Breast epithelium (tissue), 4 donors: ENCODE measurements at regions not wholly inside any gene's neighbourhood (a gene's known extent, or its start where the extent isn't known, plus 50 kb on each side); places are given as distances from the start of the nearest gene placed in this dataset.

ENCODE experiments used
- DNase-seq, 2 donors: peaks; one replicate each; pipeline ENCODE4 v3.0.0-alpha.2; 2019; ENCODE audit warnings: low spot score in 2 of 2
- H3K27ac ChIP-seq, 2 donors: fragments of 200-600 bp; sonication (generic) in 1 of 2; one replicate each; pipeline ENCODE4 v1.5.1; 2016 to 2019; ENCODE audit warnings: mild to moderate bottlenecking in 1 of 2
- H3K27me3 ChIP-seq, 2 donors: fragments of 200-600 bp; sonication (generic) in 1 of 2; one replicate each; pipeline versions ENCODE4 v1.5.1 to v1.6.0; 2017 to 2019; ENCODE audit warnings: control low read depth in 1 of 2, mild to moderate bottlenecking in 1 of 2
- H3K36me3 ChIP-seq: fragments of 200-600 bp; one replicate; pipeline ENCODE4 v1.5.1; 2019
- H3K4me1 ChIP-seq, 2 donors: fragments of 200-600 bp; sonication (generic); one replicate each; pipeline ENCODE4 v1.5.1; 2016 to 2019; ENCODE audit warnings: control low read depth in 1 of 2
- H3K4me3 ChIP-seq, 3 donors: fragments of 200-600 bp; sonication (generic); 1 replicate in 2 of 3; 2 replicates in 1 of 3; pipeline ENCODE4 v1.5.1; 2016 to 2019; ENCODE audit warnings: mild to moderate bottlenecking in 3 of 3, moderate library complexity in 2 of 3
- H3K9me3 ChIP-seq, 2 donors: fragments of 200-600 bp; sonication (generic) in 1 of 2; one replicate each; pipeline ENCODE4 v1.5.1; 2016 to 2019; ENCODE audit warnings: control low read depth in 1 of 2
- POLR2A ChIP-seq: fragments of 450-650 bp; IDR thresholded peaks from one replicate; pipeline ENCODE4 v1.6.1; 2016; ENCODE audit warnings: antibody characterized with exemption, mild to moderate bottlenecking, moderate library complexity
- POLR2AphosphoS5 ChIP-seq, 3 donors: sonication (generic); formaldehyde crosslinking; IDR thresholded peaks; one replicate each; pipeline ENCODE4 v1.6.1; 2017; ENCODE audit warnings: antibody characterized with exemption in 3 of 3
- intact Hi-C: fragments of 100-400 bp; cut with DNase I; formaldehyde crosslinking; loops from one replicate; pipeline ENCODE4 v1.15.1; 2023; ENCODE audit warnings: low total_unique reads
- TF ChIP-seq, protein P1 (sequence below), 3 donors: fragments of 450-650 bp; IDR thresholded peaks; one replicate each; pipeline ENCODE4 v1.5.1; 2016 to 2017; ENCODE audit warnings: antibody characterized with exemption in 3 of 3, mild to moderate bottlenecking in 3 of 3, moderate library complexity in 3 of 3

- H3K36me3 ChIP-seq, result no peaks in the 10 kb centered on the region
- H3K27me3 ChIP-seq, result no peaks in the 10 kb centered on the region
- DNase-seq, result no peak
- no peak overlapping the region for H3K27ac ChIP-seq
- TF ChIP-seq, protein P1, sequence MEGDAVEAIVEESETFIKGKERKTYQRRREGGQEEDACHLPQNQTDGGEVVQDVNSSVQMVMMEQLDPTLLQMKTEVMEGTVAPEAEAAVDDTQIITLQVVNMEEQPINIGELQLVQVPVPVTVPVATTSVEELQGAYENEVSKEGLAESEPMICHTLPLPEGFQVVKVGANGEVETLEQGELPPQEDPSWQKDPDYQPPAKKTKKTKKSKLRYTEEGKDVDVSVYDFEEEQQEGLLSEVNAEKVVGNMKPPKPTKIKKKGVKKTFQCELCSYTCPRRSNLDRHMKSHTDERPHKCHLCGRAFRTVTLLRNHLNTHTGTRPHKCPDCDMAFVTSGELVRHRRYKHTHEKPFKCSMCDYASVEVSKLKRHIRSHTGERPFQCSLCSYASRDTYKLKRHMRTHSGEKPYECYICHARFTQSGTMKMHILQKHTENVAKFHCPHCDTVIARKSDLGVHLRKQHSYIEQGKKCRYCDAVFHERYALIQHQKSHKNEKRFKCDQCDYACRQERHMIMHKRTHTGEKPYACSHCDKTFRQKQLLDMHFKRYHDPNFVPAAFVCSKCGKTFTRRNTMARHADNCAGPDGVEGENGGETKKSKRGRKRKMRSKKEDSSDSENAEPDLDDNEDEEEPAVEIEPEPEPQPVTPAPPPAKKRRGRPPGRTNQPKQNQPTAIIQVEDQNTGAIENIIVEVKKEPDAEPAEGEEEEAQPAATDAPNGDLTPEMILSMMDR (IDR thresholded peaks at IDR 0.05), result no peak
- no peak for TF ChIP-seq POLR2AphosphoS5 (IDR thresholded peaks at IDR 0.05)
- TF ChIP-seq POLR2A, result no peak
- H3K4me3 ChIP-seq, result no peak overlapping the region
- H3K4me1 ChIP-seq, result no peaks in the 10 kb centered on the region
- no peaks in the 10 kb centered on the region for H3K9me3 ChIP-seq
- intact Hi-C loops, result no loop called here
Observed at GRCh38 chr5:68999181-68999580, 94.6 kb upstream of the SLC30A5 start.

DNA sequence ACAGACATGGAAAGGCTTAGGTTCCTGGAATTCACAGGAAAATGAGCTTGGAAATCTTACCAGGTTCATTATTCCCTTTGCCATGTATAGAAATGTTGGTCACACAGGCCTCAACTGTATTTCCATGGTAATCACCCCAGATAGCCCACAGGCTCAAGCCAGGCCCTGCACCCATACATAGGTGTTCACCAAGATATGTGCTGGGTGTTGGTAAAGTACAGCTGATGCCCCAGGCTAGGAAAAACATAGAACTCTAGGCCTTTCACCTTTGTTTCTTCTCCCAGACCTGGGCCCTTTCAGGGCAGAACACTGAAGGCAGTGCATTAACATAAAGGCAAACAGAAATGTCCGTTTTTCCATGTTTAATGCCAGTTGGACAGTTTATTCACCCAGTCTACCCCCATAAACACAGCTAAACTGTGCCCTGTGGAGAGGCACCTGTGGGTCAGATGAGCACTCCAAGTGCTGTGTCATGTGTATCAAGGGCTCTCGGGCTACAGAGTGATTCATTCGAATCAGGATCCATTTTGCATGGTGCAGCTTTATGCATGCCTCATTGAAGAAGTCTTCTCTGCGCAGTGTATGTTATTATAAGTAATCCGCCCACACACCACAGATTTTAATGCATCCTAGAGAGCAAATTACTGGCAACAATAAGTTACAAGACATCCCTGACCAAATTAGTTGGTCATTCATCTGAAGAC lies 93.4 kb upstream of the SLC30A5 start:
- Histone ChIP-seq H3K4me3 (no peak overlapping the region), H3K27me3 (no peaks in the 10 kb centered on the region), H3K9me3 (no peaks in the 10 kb centered on the region), H3K4me1 (no peaks in the 10 kb centered on the region), H3K36me3 (no peaks in the 10 kb centered on the region), H3K27ac (no peak overlapping the region)
- TF ChIP-seq, protein P1 (IDR thresholded peaks at IDR 0.05), result no peak
- TF ChIP-seq POLR2A (no peak), POLR2AphosphoS5 (IDR thresholded peaks at IDR 0.05) (no peak)
- intact Hi-C loops, result no loop called here
- DNase-seq, result no peak

GRCh38 chr5:69000949-69001348 lies 92.9 kb upstream of the SLC30A5 start:
- no peak overlapping the region for H3K27ac ChIP-seq
- no peaks in the 10 kb centered on the region for H3K9me3 ChIP-seq
- intact Hi-C loops, result no loop called here
- no peak overlapping the region for H3K4me3 ChIP-seq
- no peaks in the 10 kb centered on the region for H3K36me3 ChIP-seq
- no peak for DNase-seq
- TF ChIP-seq POLR2A, result no peak
- TF ChIP-seq, protein P1 (IDR thresholded peaks at IDR 0.05), result no peak
- TF ChIP-seq POLR2AphosphoS5 (IDR thresholded peaks at IDR 0.05), result no peak
- H3K27me3 ChIP-seq, result no peaks in the 10 kb centered on the region
- no peaks in the 10 kb centered on the region for H3K4me1 ChIP-seq

DNA sequence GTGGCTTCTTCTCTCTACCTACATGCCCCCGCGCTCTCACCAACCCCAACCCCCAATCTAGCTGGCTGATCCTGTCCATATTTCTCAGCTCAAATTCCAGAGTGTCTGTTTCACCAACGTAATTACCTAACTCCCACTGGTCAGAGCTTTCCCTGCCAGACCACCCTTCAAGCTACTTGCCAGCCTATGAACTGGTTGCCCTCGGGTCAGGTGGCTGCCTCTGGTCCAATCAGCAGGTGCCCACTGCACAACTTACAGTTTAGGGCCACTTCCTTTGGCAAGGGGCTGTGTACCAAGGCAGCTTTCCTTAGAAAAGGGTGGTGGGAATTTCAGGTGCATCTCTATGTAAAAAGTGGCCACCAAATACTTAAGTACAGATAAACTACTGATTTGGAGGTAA lies 92.2 kb upstream of the SLC30A5 start:
- Histone ChIP-seq H3K27me3 (no peaks in the 10 kb centered on the region), H3K27ac (no peak overlapping the region), H3K36me3 (no peaks in the 10 kb centered on the region), H3K4me3 (no peak overlapping the region), H3K9me3 (no peaks in the 10 kb centered on the region), H3K4me1 (no peaks in the 10 kb centered on the region)
- DNase-seq, result no peak
- intact Hi-C loops, result no loop called here
- TF ChIP-seq POLR2AphosphoS5 (IDR thresholded peaks at IDR 0.05), result no peak
- TF ChIP-seq, protein P1 (IDR thresholded peaks at IDR 0.05), result no peak
- TF ChIP-seq POLR2A, result no peak

DNA sequence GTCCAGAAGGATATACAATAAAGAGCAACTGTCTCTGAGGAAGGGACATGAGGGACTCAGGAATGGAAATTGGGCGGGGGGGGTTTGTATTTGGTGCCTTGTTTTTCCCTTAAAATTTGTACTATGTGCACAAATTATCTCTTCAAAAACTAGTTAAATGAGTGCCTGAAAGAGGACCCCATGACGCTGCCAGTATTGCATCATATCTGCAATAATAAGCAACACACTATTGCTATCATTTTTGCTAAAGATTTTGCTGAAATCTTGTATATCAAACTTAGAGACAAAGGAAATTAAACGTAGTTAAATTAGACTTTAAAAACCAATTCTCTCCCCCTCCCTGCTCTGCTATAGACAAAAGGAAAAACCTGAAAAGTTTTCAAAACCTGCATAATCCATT lies 89.7 kb upstream of the SLC30A5 start:
- DNase-seq, result no peak
- intact Hi-C loops, result no loop called here

More for the DNA sequence above, 89.7 kb upstream of the SLC30A5 start:
- no peak overlapping the region for H3K4me3 ChIP-seq
- H3K27me3 ChIP-seq, result no peaks in the 10 kb centered on the region
- no peak overlapping the region for H3K27ac ChIP-seq
- H3K9me3 ChIP-seq, result no peaks in the 10 kb centered on the region
- H3K36me3 ChIP-seq, result no peaks in the 10 kb centered on the region
- no peaks in the 10 kb centered on the region for H3K4me1 ChIP-seq
- no peak for TF ChIP-seq POLR2A
- no peak for TF ChIP-seq POLR2AphosphoS5 (IDR thresholded peaks at IDR 0.05)
- TF ChIP-seq, protein P1 (IDR thresholded peaks at IDR 0.05), result no peak
